ENCODE measurements at regions not wholly inside any gene's neighbourhood (a gene's known extent, or its start where the extent isn't known, plus 50 kb on each side); places are given as distances from the start of the nearest gene placed in this dataset.

- TF ChIP-seq CTCF (IDR thresholded peaks at IDR 0.05) (no peak), PHF8 (IDR thresholded peaks at IDR 0.05; ENCODE audit: borderline replicate concordance, low read depth) (no peak)
These were observed 270.0 kb downstream of the NEBL start (continued) for GRCh38 chr10:20627087-20627486.

- H3K4me1 ChIP-seq = peaks cover 11% of the 10 kb centered on the region; the same call in 2 of the 3 replicates
- no peak for TF ChIP-seq MYC (IDR thresholded peaks at IDR 0.05; ENCODE audit: borderline replicate concordance, low read length)
- DNase-seq (ENCODE audit: low read depth in 1 of 2, low spot score in 1 of 2) (no peak), FAIRE-seq (no peak), ATAC-seq (no peak)
- no peaks in the 10 kb centered on the region for H3K9me3 ChIP-seq
- H3K4me3 ChIP-seq = no peak overlapping the region
- H3K4me2 ChIP-seq = no peak overlapping the region
- 5% methylated on average over 1 of the region's 1 CpG for WGBS (ENCODE audit: missing lambda C conversion rate)
- CTCF ChIA-PET = interaction anchor here (0.7 to 1.0 kb wide), 2 partner anchors 18 to 275 kb away, joined by 3 read pairs; no protein-coding TSS in a partner anchor
- no peak overlapping the region for H3K27ac ChIP-seq
- POLR2A ChIA-PET = no interaction called here
These were observed 271.2 kb downstream of the NEBL start for GRCh38 chr10:20625868-20626267.

GRCh38 chr10:20624642-20625041 is 272.5 kb downstream of the NEBL start:
- WGBS (ENCODE audit: missing lambda C conversion rate) = 29% methylated on average over 4 of the region's 4 CpGs
- no peaks in the 10 kb centered on the region for H3K9me3 ChIP-seq
- no peak overlapping the region for H3K27ac ChIP-seq
- no peak overlapping the region for H3K4me2 ChIP-seq
- peak in 1 of 2 experiments; percentile 5 for DNase-seq (ENCODE audit: low read depth in 1 of 2, low spot score in 1 of 2)
- ChIA-PET CTCF (no interaction called here), POLR2A (no interaction called here)
- peaks cover 11% of the 10 kb centered on the region; the same call in 2 of the 3 replicates for H3K4me1 ChIP-seq
- FAIRE-seq = no peak
- ATAC-seq = no peak
- no peak overlapping the region for H3K4me3 ChIP-seq
- no peak for TF ChIP-seq ZC3H11A (IDR thresholded peaks at IDR 0.05)
- no peak for TF ChIP-seq PBX3 (IDR thresholded peaks at IDR 0.05)
- TF ChIP-seq EHF (CRISPR knock-in tag; IDR thresholded peaks at IDR 0.05) = no peak

DNA sequence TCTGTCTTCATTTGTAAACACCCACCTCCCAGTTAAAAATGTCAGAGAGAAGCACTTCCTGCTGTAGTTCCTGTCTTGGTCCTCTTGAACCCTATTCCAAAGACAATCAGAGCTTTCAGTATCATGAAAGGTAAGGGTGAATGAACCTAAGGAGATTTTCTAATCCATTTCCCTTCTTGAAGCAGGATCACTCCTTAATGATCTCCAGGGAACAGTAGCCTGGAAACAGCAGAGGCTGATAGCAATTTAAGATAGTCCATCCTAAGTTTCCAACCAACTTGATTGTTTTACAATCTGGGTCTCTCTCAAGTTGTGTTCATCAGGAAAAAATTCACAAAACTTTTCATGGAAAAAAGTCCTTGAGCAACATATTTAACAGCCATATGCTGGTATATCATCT is 273.6 kb downstream of the NEBL start:
- TF ChIP-seq CHD4 (IDR thresholded peaks at IDR 0.05; ENCODE audit: borderline replicate concordance) (no peak), HOXB5 (CRISPR knock-in tag; IDR thresholded peaks at IDR 0.05) (no peak), HES2 (IDR thresholded peaks at IDR 0.05) (no peak), FOSL2 (IDR thresholded peaks at IDR 0.05) (no peak), FOSL2 (CRISPR knock-in tag; IDR thresholded peaks at IDR 0.05) (no peak), RFX5 (IDR thresholded peaks at IDR 0.05) (no peak), TFCP2L1 (CRISPR knock-in tag; IDR thresholded peaks at IDR 0.05) (no peak), FOSB (CRISPR knock-in tag; IDR thresholded peaks at IDR 0.05) (no peak), HDAC2 (IDR thresholded peaks at IDR 0.05) (no peak), CTCF (IDR thresholded peaks at IDR 0.05) (no peak), EHMT2 (IDR thresholded peaks at IDR 0.05; ENCODE audit: low read depth) (no peak), ZFP36 (IDR thresholded peaks at IDR 0.05; ENCODE audit: borderline replicate concordance, partially characterized antibody) (no peak), ESRRA (IDR thresholded peaks at IDR 0.05; ENCODE audit: borderline replicate concordance, low read length) (no peak), CBX8 (IDR thresholded peaks at IDR 0.05) (no peak), ZSCAN20 (CRISPR knock-in tag; IDR thresholded peaks at IDR 0.05) (no peak), JUN (IDR thresholded peaks at IDR 0.05) (no peak), RARB (CRISPR knock-in tag; IDR thresholded peaks at IDR 0.05) (no peak), MAX (IDR thresholded peaks at IDR 0.05) (no peak), MYC (IDR thresholded peaks at IDR 0.05; ENCODE audit: borderline replicate concordance, low read length) (no peak)
- peak overlapping the region; percentile 54 for H3K4me2 ChIP-seq
- H3K27ac ChIP-seq = no peak overlapping the region
- no peak overlapping the region for H3K4me3 ChIP-seq
- DNase-seq (ENCODE audit: low read depth in 1 of 2, low spot score in 1 of 2) = no peak
- POLR2A ChIA-PET = no interaction called here
- CTCF ChIA-PET = interaction anchor here (2.3 kb wide), 1 partner anchor 16 kb away, joined by 6 read pairs; no protein-coding TSS in a partner anchor
- no peak for ATAC-seq
- no peaks in the 10 kb centered on the region for H3K9me3 ChIP-seq
- FAIRE-seq = no peak
- peaks cover 11% of the 10 kb centered on the region; the same call in 2 of the 3 replicates for H3K4me1 ChIP-seq

Measured in A549 (cell line).